ENCODE measurements at regions not wholly inside any gene's neighbourhood (a gene's known extent, or its start where the extent isn't known, plus 50 kb on each side); places are given as distances from the start of the nearest gene placed in this dataset.

DNA sequence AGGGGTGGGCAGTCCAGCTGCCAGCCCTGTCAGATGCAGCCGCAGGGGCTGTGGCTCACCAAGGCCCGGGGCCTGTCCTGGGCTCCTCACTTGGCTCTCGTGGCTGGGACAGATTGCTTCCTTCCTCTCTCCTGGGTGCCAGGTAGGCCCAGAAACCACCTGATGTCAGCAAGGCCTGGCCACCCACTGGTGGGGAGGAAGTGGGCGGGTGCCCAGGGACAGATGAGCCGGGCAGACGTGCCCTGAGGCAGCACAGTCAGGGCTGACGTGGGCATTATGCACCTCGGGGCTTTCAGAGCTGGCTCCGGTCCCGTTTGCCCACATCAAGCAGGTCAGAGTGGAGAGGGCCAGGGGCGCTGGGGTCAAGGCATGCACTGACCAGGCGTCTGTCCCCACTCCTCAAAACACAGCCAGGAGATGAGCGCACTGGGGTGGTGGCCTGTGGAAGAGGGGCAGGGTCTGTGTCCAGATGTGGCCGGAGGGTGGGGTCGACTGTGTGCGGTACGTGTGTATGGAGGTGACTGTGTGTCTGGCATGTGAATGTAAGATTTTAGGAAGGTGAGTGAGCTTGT, 133.2 kb upstream of the PTPN1 start:
- no peak for TF ChIP-seq ZFX (IDR thresholded peaks at IDR 0.05)
- TF ChIP-seq, protein P1, sequence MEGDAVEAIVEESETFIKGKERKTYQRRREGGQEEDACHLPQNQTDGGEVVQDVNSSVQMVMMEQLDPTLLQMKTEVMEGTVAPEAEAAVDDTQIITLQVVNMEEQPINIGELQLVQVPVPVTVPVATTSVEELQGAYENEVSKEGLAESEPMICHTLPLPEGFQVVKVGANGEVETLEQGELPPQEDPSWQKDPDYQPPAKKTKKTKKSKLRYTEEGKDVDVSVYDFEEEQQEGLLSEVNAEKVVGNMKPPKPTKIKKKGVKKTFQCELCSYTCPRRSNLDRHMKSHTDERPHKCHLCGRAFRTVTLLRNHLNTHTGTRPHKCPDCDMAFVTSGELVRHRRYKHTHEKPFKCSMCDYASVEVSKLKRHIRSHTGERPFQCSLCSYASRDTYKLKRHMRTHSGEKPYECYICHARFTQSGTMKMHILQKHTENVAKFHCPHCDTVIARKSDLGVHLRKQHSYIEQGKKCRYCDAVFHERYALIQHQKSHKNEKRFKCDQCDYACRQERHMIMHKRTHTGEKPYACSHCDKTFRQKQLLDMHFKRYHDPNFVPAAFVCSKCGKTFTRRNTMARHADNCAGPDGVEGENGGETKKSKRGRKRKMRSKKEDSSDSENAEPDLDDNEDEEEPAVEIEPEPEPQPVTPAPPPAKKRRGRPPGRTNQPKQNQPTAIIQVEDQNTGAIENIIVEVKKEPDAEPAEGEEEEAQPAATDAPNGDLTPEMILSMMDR (conservative IDR thresholded peaks at IDR 0.05), result no peak
- no peak overlapping the region for H3K27ac ChIP-seq

DNA sequence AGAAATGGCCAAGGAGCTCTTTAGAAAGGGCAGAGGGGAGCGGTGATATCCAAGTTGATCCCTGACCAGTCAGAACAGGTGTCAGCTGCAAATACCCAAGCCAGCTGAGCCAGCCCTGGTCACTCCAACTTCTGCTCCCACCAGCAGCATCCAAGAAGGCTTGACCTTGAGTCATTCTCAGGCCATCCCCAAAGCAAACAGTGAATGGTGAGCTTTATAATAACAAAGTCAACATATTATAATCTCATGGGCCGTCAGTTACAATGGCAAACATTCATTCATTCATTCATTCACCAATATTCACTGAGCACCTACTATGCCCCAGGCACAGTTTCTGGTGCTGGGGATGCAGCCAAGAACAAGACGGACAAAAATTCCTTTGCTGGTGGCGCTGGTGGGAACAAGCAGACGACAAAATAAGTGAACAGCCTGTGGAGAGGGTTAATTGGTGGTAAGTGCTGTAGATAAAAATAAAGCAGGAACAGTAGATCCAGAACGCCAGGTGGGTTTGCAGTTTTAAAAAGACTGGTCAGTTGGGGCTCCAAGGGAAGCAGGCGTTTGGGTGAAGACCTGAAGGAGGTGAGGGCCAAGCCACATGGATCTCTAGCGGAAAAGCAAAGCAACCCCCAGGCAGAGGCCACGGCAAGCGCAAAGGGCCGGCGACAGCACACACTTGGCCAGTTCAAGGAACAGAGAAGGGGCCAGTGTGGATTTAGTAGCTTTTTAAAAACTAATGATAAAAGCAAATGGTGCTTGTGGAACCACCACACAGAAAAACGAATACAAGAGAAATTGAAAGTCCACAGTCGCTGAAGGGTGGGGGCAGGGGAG, 131.8 kb upstream of the PTPN1 start:
- H3K27ac ChIP-seq, result no peak overlapping the region
- TF ChIP-seq, protein P1 (conservative IDR thresholded peaks at IDR 0.05), result no peak
- TF ChIP-seq ZFX (IDR thresholded peaks at IDR 0.05), result no peak

DNA sequence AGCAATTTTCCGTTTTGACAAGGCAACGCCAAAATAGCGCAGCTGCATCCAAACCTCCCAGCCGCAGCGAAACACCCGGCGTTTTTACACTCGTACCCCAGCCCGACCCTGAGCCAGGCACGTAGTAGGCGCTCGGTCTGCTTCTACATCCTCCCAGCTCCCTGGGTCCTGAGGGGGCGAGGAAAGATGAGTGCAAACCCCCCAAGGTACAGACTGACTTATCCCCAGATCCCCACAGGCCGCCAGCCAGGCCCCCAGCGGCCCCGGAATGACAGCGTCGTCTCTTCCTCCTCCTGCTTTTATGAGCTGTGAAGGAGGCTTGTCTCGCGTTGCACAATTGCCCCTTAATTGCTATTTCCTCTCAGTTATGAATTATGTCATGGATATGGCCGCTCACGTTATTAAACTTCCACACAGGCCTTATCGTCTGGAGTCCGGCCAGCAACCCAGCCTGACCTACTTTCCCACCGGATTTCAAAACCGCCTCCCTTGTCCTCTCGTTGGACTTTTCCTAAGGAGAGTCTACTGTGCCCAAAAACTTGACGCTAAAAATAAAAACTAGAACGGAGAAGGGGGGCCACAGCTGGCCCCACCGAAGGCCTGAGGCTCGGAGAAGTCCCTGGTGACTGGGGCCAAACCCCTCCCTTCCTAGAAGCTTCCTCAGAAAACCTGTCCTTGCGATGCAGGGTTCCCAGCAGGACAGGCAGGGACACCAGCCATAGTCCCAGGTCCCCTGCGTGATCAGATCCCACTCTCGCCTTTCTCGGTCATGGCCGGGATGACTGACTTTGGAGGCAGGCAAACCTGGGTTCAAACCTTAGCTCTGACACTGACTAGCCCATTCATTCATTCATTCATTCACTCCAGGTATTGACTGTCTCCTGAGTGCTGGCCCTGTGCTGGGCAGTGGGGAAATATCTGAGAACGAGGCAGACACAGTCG, 130.9 kb upstream of the PTPN1 start:
- no peak overlapping the region for H3K27ac ChIP-seq

DNA sequence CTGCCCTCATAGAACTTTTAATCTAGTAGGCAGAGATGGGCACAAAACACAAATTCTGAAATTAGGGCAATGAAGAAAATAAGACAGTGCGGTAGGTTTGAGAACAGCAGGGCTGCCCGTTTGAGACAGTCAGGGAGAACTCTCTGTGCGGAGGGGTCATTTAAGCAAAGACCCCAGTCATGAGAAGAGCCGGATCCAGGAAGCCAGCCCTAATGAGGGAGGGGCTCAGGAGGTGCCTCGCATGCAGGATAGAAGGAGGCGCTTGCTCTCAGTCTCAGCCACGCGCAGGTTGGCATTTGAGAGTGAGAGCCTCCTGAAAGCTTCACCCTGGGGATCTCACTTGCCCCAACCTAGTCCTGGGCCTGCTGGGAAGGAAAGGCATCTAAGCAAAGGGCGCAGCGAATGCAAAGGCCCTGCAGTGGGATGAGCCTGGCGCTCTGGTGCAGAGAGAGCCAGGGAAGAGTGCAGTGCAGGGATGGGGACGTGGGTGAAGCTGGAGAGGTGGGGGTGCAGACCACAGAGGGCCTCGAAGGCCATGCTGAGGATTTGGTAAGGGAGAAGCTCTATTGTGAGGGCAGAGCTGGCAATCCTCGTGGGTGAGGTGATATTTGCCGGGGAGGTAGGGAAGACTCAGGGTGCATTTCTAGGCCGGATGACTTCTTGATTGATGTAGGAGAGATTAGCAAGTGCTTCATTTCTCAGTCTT, 130.0 kb upstream of the PTPN1 start:
- H3K27ac ChIP-seq, result no peak overlapping the region

More for the DNA sequence above, 130.9 kb upstream of the PTPN1 start:
- no peak for TF ChIP-seq ZFX (IDR thresholded peaks at IDR 0.05)
- TF ChIP-seq, protein P1 (conservative IDR thresholded peaks at IDR 0.05), result no peak

DNA sequence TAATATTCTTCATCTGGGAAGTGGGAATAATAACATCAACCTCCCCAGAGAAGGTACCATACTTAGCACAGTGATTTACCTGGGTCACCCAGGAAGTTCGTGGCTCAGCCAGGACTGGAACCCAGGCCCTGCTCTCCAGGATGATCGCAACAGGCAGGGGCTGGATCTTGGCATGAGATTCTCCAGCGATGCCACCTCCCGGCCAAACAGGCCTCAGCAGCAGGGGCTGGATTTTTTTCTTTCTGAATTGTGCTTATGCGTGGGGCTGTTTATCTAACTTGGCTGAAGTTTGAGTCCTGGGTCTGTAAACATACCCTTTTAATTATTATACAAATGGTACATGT, 129.5 kb upstream of the PTPN1 start:
- TF ChIP-seq, protein P1 (conservative IDR thresholded peaks at IDR 0.05), result peak; percentile 78
- no peak for TF ChIP-seq ZFX (IDR thresholded peaks at IDR 0.05)
- no peak overlapping the region for H3K27ac ChIP-seq

More for the DNA sequence above, 130.0 kb upstream of the PTPN1 start:
- TF ChIP-seq ZFX (IDR thresholded peaks at IDR 0.05), result no peak
- TF ChIP-seq, protein P1 (conservative IDR thresholded peaks at IDR 0.05), result no peak

DNA sequence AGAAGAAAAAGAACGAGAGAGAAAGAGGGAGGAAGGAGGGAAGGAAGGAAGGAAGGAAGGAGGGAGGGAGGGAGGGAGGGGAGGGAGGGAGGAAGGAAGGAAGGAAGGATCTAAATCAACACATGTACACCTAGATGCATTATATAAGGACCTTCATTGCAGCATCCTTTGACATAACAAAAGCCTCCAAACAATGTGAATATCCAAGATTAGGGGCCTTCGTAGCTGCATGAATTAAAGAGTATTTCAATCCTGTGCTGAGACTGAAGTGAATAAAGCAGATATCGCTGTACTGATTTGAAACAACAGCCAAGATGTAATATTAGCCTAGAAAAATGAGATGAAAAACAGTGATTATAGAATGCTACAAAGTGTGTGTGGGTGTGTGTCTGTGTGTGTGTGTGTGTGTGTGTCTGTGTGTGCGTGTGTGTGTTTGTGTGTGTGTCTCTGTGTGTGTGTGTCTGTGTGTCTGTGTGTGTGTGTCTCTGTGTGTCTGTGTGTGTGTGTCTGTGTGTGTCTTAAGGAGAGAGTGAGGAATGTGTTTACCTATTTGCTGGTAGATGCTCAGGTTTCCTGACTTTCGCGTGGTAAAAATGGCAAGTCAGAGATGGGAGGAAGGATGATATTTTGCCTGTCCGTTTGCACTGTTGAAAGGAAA, 129.0 kb upstream of the PTPN1 start:
- TF ChIP-seq ZFX (IDR thresholded peaks at IDR 0.05), result no peak
- TF ChIP-seq, protein P1 (conservative IDR thresholded peaks at IDR 0.05), result no peak; the same call in 1 of the 2 replicates
- peak overlapping the region; percentile 16; the same call in 1 of the 2 replicates for H3K27ac ChIP-seq
